AG09319 (cell line): ENCODE measurements at regions not wholly inside any gene's neighbourhood (a gene's known extent, or its start where the extent isn't known, plus 50 kb on each side); places are given as distances from the start of the nearest gene placed in this dataset.

Source experiments
- DNase-seq: peaks from one replicate; pipeline ENCODE4 v3.0.0-alpha.2; 2010; ENCODE audit warnings: low read depth; ENCODE audit errors: extremely low read depth
- CTCF ChIP-seq: IDR thresholded peaks from 2 replicates; pipeline ENCODE4 v1.5.1; 2011; ENCODE audit warnings: low read depth, mild to moderate bottlenecking, inconsistent platforms, low read length, moderate library complexity

GRCh38 chr18:40210696-40211095 is 1744.3 kb upstream of the PIK3C3 start:
- DNase-seq = no peak

GRCh38 chr18:40208958-40209357 is 1746.1 kb upstream of the PIK3C3 start:
- no peak for TF ChIP-seq CTCF
- DNase-seq = no peak

More at GRCh38 chr18:40210696-40211095, 1744.3 kb upstream of the PIK3C3 start:
- TF ChIP-seq CTCF = no peak

GRCh38 chr18:40197711-40198110 is 1757.3 kb upstream of the PIK3C3 start:
- no peak for TF ChIP-seq CTCF

GRCh38 chr18:40186677-40187076 is 1768.4 kb upstream of the PIK3C3 start:
- no peak for DNase-seq
- no peak for TF ChIP-seq CTCF

More at GRCh38 chr18:40197711-40198110, 1757.3 kb upstream of the PIK3C3 start:
- no peak for DNase-seq

DNA sequence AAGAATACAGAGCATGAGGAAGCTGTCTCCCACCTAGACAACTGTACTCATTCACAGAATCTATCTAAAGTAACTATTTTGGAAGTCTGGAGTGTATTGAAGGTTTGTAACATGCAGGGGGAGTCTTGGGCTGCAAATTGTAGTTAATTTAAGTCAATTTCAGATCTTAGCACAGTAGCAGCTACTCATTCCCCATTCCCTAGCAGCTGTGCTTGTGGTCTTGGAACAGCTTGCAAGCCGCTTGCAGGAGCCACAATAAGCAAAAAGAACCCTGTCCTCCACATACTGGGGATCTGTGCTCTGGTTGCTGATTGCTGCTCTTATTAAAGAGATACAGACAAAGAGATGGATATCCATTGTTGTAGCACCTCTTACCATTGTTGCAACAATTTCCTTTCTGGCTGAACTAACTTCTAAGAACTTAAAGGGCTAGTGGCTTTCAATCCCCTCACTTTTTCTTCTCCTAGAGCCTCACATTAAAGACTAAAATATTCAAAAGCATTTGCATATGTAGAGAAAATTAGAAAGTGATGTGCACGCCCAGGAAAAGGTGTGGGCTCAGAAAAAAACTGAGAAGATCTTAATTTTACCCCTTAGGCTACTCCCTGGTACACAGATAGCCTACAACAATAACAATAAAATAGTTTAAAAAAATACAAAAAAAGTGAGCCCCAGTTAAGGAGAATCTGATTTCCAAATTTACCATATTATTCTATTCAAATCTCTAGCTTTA is 1775.1 kb upstream of the PIK3C3 start:
- DNase-seq = no peak
- TF ChIP-seq CTCF = no peak

DNA sequence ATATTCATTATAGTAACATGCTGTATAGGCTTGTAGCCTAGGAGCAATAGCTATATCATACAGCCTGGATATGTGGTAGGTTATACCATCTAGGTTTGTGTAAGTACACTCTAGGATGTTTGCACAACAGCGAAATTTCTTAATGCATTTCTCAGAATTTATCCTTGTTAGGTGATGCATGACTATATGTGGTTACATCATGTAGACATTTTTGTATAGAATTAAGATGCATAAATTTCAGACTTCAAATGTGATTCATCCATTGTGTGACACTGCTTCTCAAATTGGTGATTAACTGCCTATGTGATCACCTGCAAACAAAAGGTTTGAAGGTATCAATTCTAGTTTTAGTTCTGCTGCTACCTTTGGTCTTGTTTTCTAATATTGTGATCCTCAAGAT is 1787.0 kb upstream of the PIK3C3 start:
- no peak for TF ChIP-seq CTCF
- no peak for DNase-seq

DNA sequence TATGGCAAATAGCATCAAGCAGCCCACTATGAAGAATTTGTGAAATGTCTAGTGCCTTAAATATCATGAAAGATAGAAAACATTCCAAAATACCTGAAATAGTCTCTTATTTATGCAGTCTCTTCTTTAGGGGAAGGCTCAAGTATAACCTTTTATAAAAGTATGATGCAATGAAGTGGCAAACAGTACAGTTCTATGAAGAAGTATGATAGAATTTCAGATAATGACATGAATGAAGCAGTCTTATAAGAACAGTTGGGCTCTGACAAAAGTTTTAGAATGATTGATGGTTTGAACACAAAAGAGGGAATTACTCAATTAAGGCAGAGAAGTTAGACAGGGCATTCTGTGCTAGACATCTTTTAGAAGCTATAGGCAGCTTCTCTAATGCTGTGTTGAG is 1791.8 kb upstream of the PIK3C3 start:
- no peak for TF ChIP-seq CTCF
- no peak for DNase-seq
